ENCODE measurements at regions not wholly inside any gene's neighbourhood (a gene's known extent, or its start where the extent isn't known, plus 50 kb on each side); places are given as distances from the start of the nearest gene placed in this dataset.
A peak's percentile ranks its signal among the peaks of the same experiment; 100 is the strongest.

GRCh38 chr2:164145093-164145987 lies 409.5 kb upstream of the FIGN start:
- H3K4me1 Mint-ChIP-seq (ENCODE audit: low read depth), result no peaks in the 10 kb centered on the region
- POLR2A ChIA-PET, result no interaction called here
- no peak for ATAC-seq (ENCODE audit: poor library complexity)
- H3K27me3 ChIP-seq (ENCODE audit: control insufficient read depth in 1 of 2, insufficient read depth in 2 of 2, low read length in 2 of 2), result no peaks in the 10 kb centered on the region
- no peak overlapping the region for H3K27ac Mint-ChIP-seq
- H3K4me3 ChIP-seq (ENCODE audit: low read length), result no peak overlapping the region
- intact Hi-C loops (cut with DNase I, micrococcal nuclease), result no loop called here
- H3K9me3 Mint-ChIP-seq, result peaks cover 5% of the 10 kb centered on the region
- no peak for DNase-seq
- H3K36me3 Mint-ChIP-seq (ENCODE audit: low read depth), result no peaks in the 10 kb centered on the region
- H3K27me3 Mint-ChIP-seq, result no peaks in the 10 kb centered on the region
- H3K4me1 ChIP-seq (ENCODE audit: insufficient read depth, low read length), result no peaks in the 10 kb centered on the region
- H3K9me3 ChIP-seq (ENCODE audit: control insufficient read depth in 1 of 2, insufficient read depth in 1 of 2, low read length in 2 of 2), result peaks cover 6 to 13% of the 10 kb centered on the region in 2 experiments
- H3K4me3 Mint-ChIP-seq, result no peak overlapping the region
- no peak for TF ChIP-seq CTCF (IDR thresholded peaks at IDR 0.05)
- H3K36me3 ChIP-seq (ENCODE audit: insufficient read depth, low read length), result no peaks in the 10 kb centered on the region
- no peak overlapping the region for H3K27ac ChIP-seq (ENCODE audit: low read depth in 1 of 2, low read length in 2 of 2)
- CTCF ChIA-PET, result no interaction called here

- H3K4me1 ChIP-seq (ENCODE audit: insufficient read depth, low read length), result no peaks in the 10 kb centered on the region
- Mint-ChIP-seq H3K27me3 (no peaks in the 10 kb centered on the region), H3K9me3 (no peaks in the 10 kb centered on the region), H3K4me1 (ENCODE audit: low read depth) (no peaks in the 10 kb centered on the region), H3K27ac (no peak overlapping the region), H3K36me3 (ENCODE audit: low read depth) (no peaks in the 10 kb centered on the region), H3K4me3 (no peak overlapping the region)
- DNase-seq (peak in 1 of 14 experiments; percentile 5), ATAC-seq (ENCODE audit: poor library complexity) (no peak)
- no peaks in the 10 kb centered on the region for H3K36me3 ChIP-seq (ENCODE audit: insufficient read depth, low read length)
- peaks cover 6 to 13% of the 10 kb centered on the region in 2 experiments for H3K9me3 ChIP-seq (ENCODE audit: control insufficient read depth in 1 of 2, insufficient read depth in 1 of 2, low read length in 2 of 2)
- TF ChIP-seq CTCF (IDR thresholded peaks at IDR 0.05), result no peak
- no peak overlapping the region for H3K27ac ChIP-seq (ENCODE audit: low read depth in 1 of 2, low read length in 2 of 2)
- ChIA-PET POLR2A (no interaction called here), CTCF (no interaction called here)
- H3K4me3 ChIP-seq (ENCODE audit: low read length), result no peak overlapping the region
- intact Hi-C loops (cut with DNase I, micrococcal nuclease), result no loop called here
- no peaks in the 10 kb centered on the region for H3K27me3 ChIP-seq (ENCODE audit: control insufficient read depth in 1 of 2, insufficient read depth in 2 of 2, low read length in 2 of 2)
Observed at GRCh38 chr2:164143183-164143930, 407.5 kb upstream of the FIGN start.

- H3K4me3 ChIP-seq (ENCODE audit: low read length), result no peak overlapping the region
- H3K9me3 ChIP-seq (ENCODE audit: control insufficient read depth in 1 of 2, insufficient read depth in 1 of 2, low read length in 2 of 2), result peaks cover 6 to 13% of the 10 kb centered on the region in 2 experiments
- POLR2A ChIA-PET, result no interaction called here
- H3K4me1 Mint-ChIP-seq (ENCODE audit: low read depth), result no peaks in the 10 kb centered on the region
- H3K4me1 ChIP-seq (ENCODE audit: insufficient read depth, low read length), result no peaks in the 10 kb centered on the region
- no peaks in the 10 kb centered on the region for H3K36me3 Mint-ChIP-seq (ENCODE audit: low read depth)
- H3K27ac Mint-ChIP-seq, result no peak overlapping the region
- intact Hi-C loops (cut with DNase I, micrococcal nuclease), result no loop called here
- no peaks in the 10 kb centered on the region for H3K36me3 ChIP-seq (ENCODE audit: insufficient read depth, low read length)
- no peak overlapping the region for H3K27ac ChIP-seq (ENCODE audit: low read depth in 1 of 2, low read length in 2 of 2)
- no peak for TF ChIP-seq CTCF (IDR thresholded peaks at IDR 0.05)
- no peak for ATAC-seq (ENCODE audit: poor library complexity)
- no peak for DNase-seq
- CTCF ChIA-PET, result no interaction called here
- no peaks in the 10 kb centered on the region for H3K27me3 ChIP-seq (ENCODE audit: control insufficient read depth in 1 of 2, insufficient read depth in 2 of 2, low read length in 2 of 2)
- H3K27me3 Mint-ChIP-seq, result no peaks in the 10 kb centered on the region
- H3K4me3 Mint-ChIP-seq, result no peak overlapping the region
- no peaks in the 10 kb centered on the region for H3K9me3 Mint-ChIP-seq
Observed at GRCh38 chr2:164142755-164143154, 406.9 kb upstream of the FIGN start.
